M059J (cell line): ENCODE measurements at regions not wholly inside any gene's neighbourhood (a gene's known extent, or its start where the extent isn't known, plus 50 kb on each side); places are given as distances from the start of the nearest gene placed in this dataset.
"Not testable (repeated sequence)": the region's sequence is repeated elsewhere in the genome, so short reads cannot be mapped to it uniquely, and the experiment has no call there.

Experiments used
- DNase-seq: peaks from one replicate; pipeline ENCODE4 v3.0.0-alpha.2; 2012; ENCODE audit warnings: low read depth

- not testable (repeated sequence) for DNase-seq
Observed at GRCh38 chr9:41839786-41840185, 289.4 kb downstream of the CNTNAP3B start.

- not testable (repeated sequence) for DNase-seq
Observed at GRCh38 chr9:41838953-41839352, 290.3 kb downstream of the CNTNAP3B start.

- not testable (repeated sequence) for DNase-seq
Observed at GRCh38 chr9:41838562-41838851, 290.7 kb downstream of the CNTNAP3B start.

- not testable (repeated sequence) for DNase-seq
Observed at GRCh38 chr9:41837684-41838561, 291.3 kb downstream of the CNTNAP3B start.

GRCh38 chr9:41833108-41833507, 296.1 kb downstream of the CNTNAP3B start:
- not testable (repeated sequence) for DNase-seq

GRCh38 chr9:41824723-41825122, 304.5 kb downstream of the CNTNAP3B start:
- not testable (repeated sequence) for DNase-seq

GRCh38 chr9:41802706-41803105, 326.5 kb downstream of the CNTNAP3B start:
- DNase-seq: not testable (repeated sequence)

GRCh38 chr9:41798684-41799083, 330.5 kb downstream of the CNTNAP3B start:
- peak; percentile 42 for DNase-seq

GRCh38 chr9:41790719-41791363, 338.4 kb downstream of the CNTNAP3B start:
- peak; percentile 84 for DNase-seq

GRCh38 chr9:41790007-41790406, 339.2 kb downstream of the CNTNAP3B start:
- not testable (repeated sequence) for DNase-seq

- not testable (repeated sequence) for DNase-seq
Observed at GRCh38 chr9:41789387-41789786, 339.8 kb downstream of the CNTNAP3B start.

- DNase-seq: not testable (repeated sequence)
Observed at GRCh38 chr9:41787951-41788350, 341.3 kb downstream of the CNTNAP3B start.

- not testable (repeated sequence) for DNase-seq
Observed at GRCh38 chr9:41787270-41787669, 342.0 kb downstream of the CNTNAP3B start.

- not testable (repeated sequence) for DNase-seq
Observed at GRCh38 chr9:41784006-41784405, 345.2 kb downstream of the CNTNAP3B start.

GRCh38 chr9:41783070-41783810, 346.0 kb downstream of the CNTNAP3B start:
- not testable (repeated sequence) for DNase-seq

GRCh38 chr9:41781899-41782298, 347.3 kb downstream of the CNTNAP3B start:
- DNase-seq: not testable (repeated sequence)

GRCh38 chr9:41779897-41780406, 349.3 kb downstream of the CNTNAP3B start:
- peak; percentile 5 for DNase-seq

- not testable (repeated sequence) for DNase-seq
Observed at GRCh38 chr9:41779192-41779591, 350.0 kb downstream of the CNTNAP3B start.

GRCh38 chr9:41778535-41779071, 350.6 kb downstream of the CNTNAP3B start:
- DNase-seq: not testable (repeated sequence)

- not testable (repeated sequence) for DNase-seq
Observed at GRCh38 chr9:41777536-41777935, 351.7 kb downstream of the CNTNAP3B start.

GRCh38 chr9:41772541-41772940, 356.7 kb downstream of the CNTNAP3B start:
- not testable (repeated sequence) for DNase-seq

GRCh38 chr9:41771693-41772092, 357.5 kb downstream of the CNTNAP3B start:
- DNase-seq: not testable (repeated sequence)
